Activated CD4-positive, CD25-positive, alpha-beta regulatory T cell treated with anti-CD3 and anti-CD28 coated beads, Interleukin-2, amount 50 U/mL, for 72 hours (primary cell): ENCODE measurements at regions not wholly inside any gene's neighbourhood (a gene's known extent, or its start where the extent isn't known, plus 50 kb on each side); places are given as distances from the start of the nearest gene placed in this dataset.

Experiments used
- DNase-seq: peaks from one replicate; pipeline ENCODE4 v3.0.0; 2021

GRCh38 chr2:221097949-221098348 lies 474.2 kb downstream of the EPHA4 start:
- DNase-seq, result no peak

- no peak for DNase-seq
Observed at GRCh38 chr2:221100467-221101089, 471.5 kb downstream of the EPHA4 start.

GRCh38 chr2:221102896-221103688 lies 469.0 kb downstream of the EPHA4 start:
- no peak for DNase-seq

GRCh38 chr2:221103930-221104329 lies 468.2 kb downstream of the EPHA4 start:
- no peak for DNase-seq

GRCh38 chr2:221104361-221104811 lies 467.7 kb downstream of the EPHA4 start:
- DNase-seq, result no peak

GRCh38 chr2:221106241-221106640 lies 465.9 kb downstream of the EPHA4 start:
- DNase-seq, result no peak

- no peak for DNase-seq
Observed at GRCh38 chr2:221107424-221107823, 464.7 kb downstream of the EPHA4 start.

GRCh38 chr2:221109552-221109951 lies 462.6 kb downstream of the EPHA4 start:
- DNase-seq, result no peak

GRCh38 chr2:221111739-221112138 lies 460.4 kb downstream of the EPHA4 start:
- DNase-seq, result no peak

- DNase-seq, result no peak
Observed at GRCh38 chr2:221112744-221113143, 459.4 kb downstream of the EPHA4 start.

GRCh38 chr2:221115944-221116343 lies 456.2 kb downstream of the EPHA4 start:
- no peak for DNase-seq

GRCh38 chr2:221120643-221121042 lies 451.5 kb downstream of the EPHA4 start:
- no peak for DNase-seq

GRCh38 chr2:221123396-221123795 lies 448.7 kb downstream of the EPHA4 start:
- DNase-seq, result no peak

- no peak for DNase-seq
Observed at GRCh38 chr2:221124532-221125240, 447.4 kb downstream of the EPHA4 start.

GRCh38 chr2:221125691-221126090 lies 446.4 kb downstream of the EPHA4 start:
- no peak for DNase-seq

- no peak for DNase-seq
Observed at GRCh38 chr2:221129657-221130056, 442.4 kb downstream of the EPHA4 start.

- DNase-seq, result no peak
Observed at GRCh38 chr2:221130431-221130830, 441.7 kb downstream of the EPHA4 start.

GRCh38 chr2:221133941-221134340 lies 438.2 kb downstream of the EPHA4 start:
- no peak for DNase-seq

GRCh38 chr2:221134718-221135117 lies 437.4 kb downstream of the EPHA4 start:
- DNase-seq, result no peak

- DNase-seq, result no peak
Observed at GRCh38 chr2:221135699-221136098, 436.4 kb downstream of the EPHA4 start.

- DNase-seq, result no peak
Observed at GRCh38 chr2:221137385-221137784, 434.7 kb downstream of the EPHA4 start.

GRCh38 chr2:221142341-221142740 lies 429.8 kb downstream of the EPHA4 start:
- no peak for DNase-seq

- DNase-seq, result no peak
Observed at GRCh38 chr2:221143231-221143630, 428.9 kb downstream of the EPHA4 start.

GRCh38 chr2:221144909-221145308 lies 427.2 kb downstream of the EPHA4 start:
- no peak for DNase-seq
